H1 (cell line): ENCODE measurements at regions not wholly inside any gene's neighbourhood (a gene's known extent, or its start where the extent isn't known, plus 50 kb on each side); places are given as distances from the start of the nearest gene placed in this dataset.

Experiments used
- CTCF ChIA-PET: fragments of 300-600 bp; sonication (Branson Sonifier 250); formaldehyde crosslinking; loops from one replicate; lab custom pipeline; 2021; ENCODE audit not compliant: partially characterized antibody; lab: Charles Lee
- POLR2A ChIA-PET: fragments of 300-600 bp; sonication (Branson Sonifier 250); formaldehyde crosslinking; loops from one replicate; lab custom pipeline; 2021; ENCODE audit warnings: inconsistent platforms; ENCODE audit not compliant: partially characterized antibody; lab: Charles Lee
- DNase-seq, 2 experiments: peaks; one replicate each; pipeline versions ENCODE4 v3.0.0 to v3.0.0-alpha.2; 2010 to 2022; ENCODE audit warnings: low spot score in 2 of 2, low read depth in 1 of 2, mixed read lengths in 1 of 2
- FAIRE-seq: peaks from 2 replicates; lab custom pipeline; 2011; peaks lifted over from hg19 to GRCh38; lab: Jason Lieb, UNC
- H2AFZ ChIP-seq: 2 replicates; pipeline ENCODE4 v1.8.1; 2012; ENCODE audit warnings: low read length, inconsistent platforms
- H2AK5ac ChIP-seq: 2 replicates; pipeline ENCODE4 v1.6.1; 2013; ENCODE audit warnings: low read depth, low read length
- H2BK120ac ChIP-seq: replicated peaks from 2 replicates; pipeline ENCODE3; 2013; ENCODE audit warnings: low read depth, low read length, inconsistent platforms
- H2BK12ac ChIP-seq: 2 replicates; pipeline ENCODE4 v1.6.1; 2013; ENCODE audit warnings: low read depth, low read length
- H2BK15ac ChIP-seq: 2 replicates; pipeline ENCODE4 v1.6.1; 2013; ENCODE audit warnings: low read length
- H2BK20ac ChIP-seq: 2 replicates; pipeline ENCODE4 v1.6.1; 2013; ENCODE audit warnings: low read length
- H2BK5ac ChIP-seq: 2 replicates; pipeline ENCODE4 v1.6.1; 2013; ENCODE audit warnings: low read depth, low read length
- H3K14ac ChIP-seq: 2 replicates; pipeline ENCODE4 v1.6.1; 2013; ENCODE audit warnings: inconsistent platforms; ENCODE audit not compliant: insufficient read length
- H3K18ac ChIP-seq: 2 replicates; pipeline ENCODE4 v1.6.1; 2013; ENCODE audit warnings: low read length; ENCODE audit errors: extremely low read depth
- H3K23ac ChIP-seq: 2 replicates; pipeline ENCODE4 v1.6.1; 2013; ENCODE audit warnings: inconsistent platforms; ENCODE audit not compliant: insufficient read length
- H3K23me2 ChIP-seq: 2 replicates; pipeline ENCODE4 v1.6.1; 2013; ENCODE audit warnings: low read depth, low read length
- H3K27ac ChIP-seq: 2 replicates; pipeline ENCODE4 v1.6.1; 2011; ENCODE audit warnings: low read depth, low read length, inconsistent platforms
- H3K27me3 ChIP-seq, 4 experiments: replicated peaks in 1 of 4; 1 replicate in 1 of 4; 2 replicates in 3 of 4; pipeline versions ENCODE4 v1.6.1 to v1.8.1; 2011 to 2013; ENCODE audit warnings: low read length in 3 of 4, mild to moderate bottlenecking in 3 of 4, inconsistent platforms in 2 of 4, mixed read lengths in 2 of 4, moderate library complexity in 1 of 4; ENCODE audit not compliant: control insufficient read depth in 3 of 4, insufficient read depth in 3 of 4; ENCODE audit errors: extremely low read depth in 1 of 4
- H3K36me3 ChIP-seq, 4 experiments: 2 replicates each; pipeline versions ENCODE4 v1.6.1 to v1.8.1; 2011 to 2013; ENCODE audit warnings: mild to moderate bottlenecking in 4 of 4, low read length in 3 of 4, moderate library complexity in 2 of 4, control low read depth in 1 of 4, inconsistent platforms in 1 of 4; ENCODE audit not compliant: insufficient read depth in 4 of 4, control insufficient read depth in 2 of 4
- H3K4ac ChIP-seq: replicated peaks from 2 replicates; pipeline ENCODE3; 2013; ENCODE audit warnings: low read length, low read depth, mixed read lengths, inconsistent platforms; ENCODE audit not compliant: insufficient read length
- H3K4me1 ChIP-seq, 4 experiments: replicated peaks in 1 of 4; 1 replicate in 1 of 4; 2 replicates in 3 of 4; pipeline versions ENCODE4 v1.6.1 to v1.8.1; 2011 to 2013; ENCODE audit warnings: low read length in 3 of 4, inconsistent platforms in 2 of 4, mixed read lengths in 1 of 4; ENCODE audit not compliant: insufficient read depth in 4 of 4, control insufficient read depth in 3 of 4
- H3K4me2 ChIP-seq, 2 experiments: 2 replicates each; pipeline versions ENCODE4 v1.6.1 to v1.8.1; 2011 to 2013; ENCODE audit warnings: low read depth in 2 of 2, low read length in 2 of 2, control low read depth in 1 of 2, inconsistent platforms in 1 of 2, mild to moderate bottlenecking in 1 of 2; ENCODE audit not compliant: insufficient read depth in 1 of 2
- H3K4me3 ChIP-seq, 4 experiments: fragments of 200-600, 300-600 bp in 1 of 4; sonication (generic), shearing (Covaris generic), sonication (Bioruptor Twin) in 1 of 4; 2 replicates each; pipeline versions ENCODE4 v1.5.1 to v1.8.1; 2011 to 2016; ENCODE audit warnings: low read length in 4 of 4, low read depth in 3 of 4, control low read depth in 2 of 4, inconsistent platforms in 2 of 4, mild to moderate bottlenecking in 2 of 4, mixed read lengths in 1 of 4, moderate library complexity in 1 of 4; ENCODE audit not compliant: insufficient read depth in 2 of 4; ENCODE audit errors: extremely low read depth in 1 of 4
- H3K56ac ChIP-seq: replicated peaks from 2 replicates; pipeline ENCODE3; 2013; ENCODE audit warnings: low read depth, mild to moderate bottlenecking, mixed read lengths, low read length, inconsistent platforms; ENCODE audit not compliant: insufficient read length
- H3K79me1 ChIP-seq: 2 replicates; pipeline ENCODE4 v1.6.1; 2013; ENCODE audit warnings: low read depth, low read length, control low read depth
- H3K79me2 ChIP-seq, 2 experiments: 2 replicates each; pipeline versions ENCODE4 v1.6.1 to v1.8.1; 2012 to 2013; ENCODE audit warnings: low read length in 2 of 2, mild to moderate bottlenecking in 2 of 2, inconsistent platforms in 1 of 2; ENCODE audit not compliant: insufficient read depth in 2 of 2, control insufficient read depth in 1 of 2
- H3K9ac ChIP-seq, 4 experiments: replicated peaks in 1 of 4; 1 replicate in 1 of 4; 2 replicates in 3 of 4; pipeline versions ENCODE4 v1.6.1 to v1.8.1; 2011 to 2013; ENCODE audit warnings: low read depth in 3 of 4, low read length in 3 of 4, control low read depth in 2 of 4, mild to moderate bottlenecking in 2 of 4, moderate library complexity in 2 of 4, inconsistent platforms in 1 of 4; ENCODE audit errors: extremely low read depth in 1 of 4
- H3K9me3 ChIP-seq, 2 experiments: 2 replicates each; pipeline versions ENCODE4 v1.6.1 to v1.8.1; 2012 to 2013; ENCODE audit warnings: mild to moderate bottlenecking in 2 of 2, moderate library complexity in 2 of 2, control low read depth in 1 of 2, inconsistent platforms in 1 of 2, low read depth in 1 of 2, low read length in 1 of 2, mixed read lengths in 1 of 2; ENCODE audit not compliant: insufficient read depth in 2 of 2
- H4K20me1 ChIP-seq, 2 experiments: replicated peaks in 1 of 2; 2 replicates each; pipeline versions ENCODE3 to v1.8.1; 2011 to 2013; ENCODE audit warnings: inconsistent platforms in 2 of 2, low read length in 2 of 2, mild to moderate bottlenecking in 1 of 2; ENCODE audit not compliant: insufficient read depth in 2 of 2, control insufficient read depth in 1 of 2
- H4K5ac ChIP-seq: 2 replicates; pipeline ENCODE4 v1.6.1; 2013; ENCODE audit warnings: low read length, low read depth, mixed read lengths, inconsistent platforms; ENCODE audit not compliant: insufficient read length
- H4K8ac ChIP-seq: 2 replicates; pipeline ENCODE4 v1.8.0; 2013; ENCODE audit warnings: mild to moderate bottlenecking, moderate library complexity, low read length, inconsistent platforms; ENCODE audit not compliant: insufficient read depth; ENCODE audit errors: extremely low read depth
- H4K91ac ChIP-seq: replicated peaks from 2 replicates; pipeline ENCODE3; 2013; ENCODE audit warnings: low read length, mixed read lengths, inconsistent platforms; ENCODE audit not compliant: insufficient read length
- BACH1 ChIP-seq: IDR thresholded peaks from 2 replicates; pipeline ENCODE4 v1.6.1; 2012; ENCODE audit warnings: low read length, improper control_type of control experiment
- CBX5 ChIP-seq: fragments of 300-800, 300-1000 bp; sonication (generic); IDR thresholded peaks from 2 replicates; pipeline ENCODE4 v1.7.1; 2016; ENCODE audit warnings: antibody characterized with exemption, low read length, low read depth
- CEBPB ChIP-seq: IDR thresholded peaks from 2 replicates; pipeline ENCODE4 v1.6.1; 2012; ENCODE audit warnings: low read depth, low read length
- CHD2 ChIP-seq: IDR thresholded peaks from 2 replicates; pipeline ENCODE4 v1.6.1; 2012; ENCODE audit warnings: low read length, improper control_type of control experiment
- CREB1 ChIP-seq: IDR thresholded peaks from 2 replicates; pipeline ENCODE4 v1.6.1; 2012; ENCODE audit warnings: inconsistent platforms
- E2F6 ChIP-seq: IDR thresholded peaks from 2 replicates; pipeline ENCODE4 v1.6.1; 2012; ENCODE audit warnings: inconsistent platforms
- GTF2F1 ChIP-seq: IDR thresholded peaks from 2 replicates; pipeline ENCODE4 v1.6.1; 2012; ENCODE audit warnings: low read depth, low read length, improper control_type of control experiment, borderline replicate concordance
- HDAC2 ChIP-seq, 2 experiments: fragments of 300-600 bp in 1 of 2; sonication (generic) in 1 of 2; IDR thresholded peaks; 2 replicates each; pipeline ENCODE4 v1.6.1; 2011 to 2012; ENCODE audit warnings: low read depth in 2 of 2, low read length in 2 of 2, mild to moderate bottlenecking in 2 of 2, moderate library complexity in 2 of 2, borderline replicate concordance in 1 of 2, inconsistent platforms in 1 of 2
- HDAC6 ChIP-seq: IDR thresholded peaks from one replicate; pipeline ENCODE4 v1.7.1; 2012; ENCODE audit warnings: low read depth, mild to moderate bottlenecking, inconsistent platforms, low read length, moderate library complexity
- RBBP5 ChIP-seq: IDR thresholded peaks from 2 replicates; pipeline ENCODE4 v1.7.1; 2012; ENCODE audit warnings: low read depth, mild to moderate bottlenecking, inconsistent platforms, low read length, moderate library complexity, borderline replicate concordance
- SAP30 ChIP-seq: fragments of 300-600 bp; sonication (generic); IDR thresholded peaks from 2 replicates; pipeline ENCODE4 v1.7.1; 2012; ENCODE audit warnings: low read length, moderate library complexity, mild to moderate bottlenecking, inconsistent platforms; ENCODE audit not compliant: insufficient read depth, insufficient replicate concordance
- SP4 ChIP-seq: IDR thresholded peaks from 2 replicates; pipeline ENCODE4 v1.6.1; 2012; ENCODE audit warnings: low read length, inconsistent platforms
- TBP ChIP-seq: IDR thresholded peaks from 2 replicates; pipeline ENCODE4 v1.6.1; 2011; ENCODE audit warnings: low read depth, low read length, improper control_type of control experiment
- WGBS, 2 experiments: shearing (Covaris generic) in 1 of 2; methylation state at CpG; one replicate each; pipeline versions ENCODE4 v1.1.6 to v1.1.7; 2013 to 2015; ENCODE audit warnings: low lambda C conversion rate in 2 of 2, mixed read lengths in 2 of 2, inconsistent platforms in 1 of 2, low coverage in 1 of 2, missing lambda C conversion rate in 1 of 2; ENCODE audit not compliant: insufficient replicate concordance in 2 of 2, insufficient coverage in 1 of 2, insufficient read length in 1 of 2; ENCODE audit errors: extremely low coverage in 1 of 2, missing lambda C conversion rate in 1 of 2; 5-methylcytosine and 5-hydroxymethylcytosine counted together

- Histone ChIP-seq H3K4me1 (peaks cover 0 to 12% (median 4%) of the 10 kb centered on the region in 4 experiments; a peak in 3 of 7 replicates), H3K23ac (no peak overlapping the region), H3K56ac (no peak overlapping the region), H2BK20ac (0 out of 2 replicates have a peak overlapping the region, but pooled peaks have one; percentile 80), H4K91ac (peak overlapping the region; percentile 68), H3K79me2 (no peaks in the 10 kb centered on the region), H3K36me3 (peaks cover 0 to 43% (median 0%) of the 10 kb centered on the region in 4 experiments; a peak in 3 of 8 replicates), H2AK5ac (no peak overlapping the region), H3K4me3 (no peak overlapping the region), H2BK15ac (no peak overlapping the region), H3K4ac (no peak overlapping the region), H2BK5ac (no peak overlapping the region; the same call in 1 of the 2 replicates), H4K5ac (no peak overlapping the region), H3K4me2 (no peak overlapping the region), H3K9me3 (no peaks in the 10 kb centered on the region), H3K23me2 (no peaks in the 10 kb centered on the region; the same call in 1 of the 2 replicates), H3K27ac (no peak overlapping the region), H3K79me1 (no peaks in the 10 kb centered on the region; the same call in 1 of the 2 replicates), H2BK12ac (0 out of 2 replicates have a peak overlapping the region, but pooled peaks have one; percentile 14), H4K8ac (no peak overlapping the region), H3K18ac (no peak overlapping the region), H3K9ac (no peak overlapping the region), H3K14ac (no peak overlapping the region), H2AFZ (no peak overlapping the region), H3K27me3 (peaks cover 0 to 1% (median 0%) of the 10 kb centered on the region in 4 experiments; a peak in 1 of 7 replicates), H2BK120ac (peak overlapping the region; percentile 93), H4K20me1 (no peaks in the 10 kb centered on the region)
- CTCF ChIA-PET: interaction anchor here (0.7 to 1.6 kb wide), 3 partner anchors 75 to 374 kb away, joined by 3 to 4 read pairs (median 3); no protein-coding TSS in a partner anchor
- WGBS, 2 experiments: 100% methylated on average over 2 of the region's 3 CpGs; no CpG with 5 or more reads in 1 of the 2 experiments
- no peak for FAIRE-seq
- no peak for DNase-seq
- POLR2A ChIA-PET: interaction anchor here (0.7 to 1.0 kb wide), 3 partner anchors 81 to 118 kb away, joined by 3 to 4 read pairs (median 3); no protein-coding TSS in a partner anchor
- TF ChIP-seq GTF2F1: no peak
- TF ChIP-seq HDAC6: no peak
- TF ChIP-seq BACH1: no peak
- TF ChIP-seq SAP30: no peak
- no peak for TF ChIP-seq CBX5
- TF ChIP-seq RBBP5: no peak
- TF ChIP-seq E2F6: no peak
- no peak for TF ChIP-seq CREB1
- TF ChIP-seq TBP: no peak
- no peak for TF ChIP-seq CEBPB
- TF ChIP-seq CHD2: no peak
- TF ChIP-seq HDAC2 (IDR thresholded peaks at IDR 0.05; ENCODE audit: borderline replicate concordance in 1 of 2, low read depth in 2 of 2, low read length in 2 of 2): no peak
- no peak for TF ChIP-seq SP4
Measured at GRCh38 chr6:14292119-14292518, 174.5 kb downstream of the CD83 start.
